ENCODE measurements at regions not wholly inside any gene's neighbourhood (a gene's known extent, or its start where the extent isn't known, plus 50 kb on each side); places are given as distances from the start of the nearest gene placed in this dataset.

DNA sequence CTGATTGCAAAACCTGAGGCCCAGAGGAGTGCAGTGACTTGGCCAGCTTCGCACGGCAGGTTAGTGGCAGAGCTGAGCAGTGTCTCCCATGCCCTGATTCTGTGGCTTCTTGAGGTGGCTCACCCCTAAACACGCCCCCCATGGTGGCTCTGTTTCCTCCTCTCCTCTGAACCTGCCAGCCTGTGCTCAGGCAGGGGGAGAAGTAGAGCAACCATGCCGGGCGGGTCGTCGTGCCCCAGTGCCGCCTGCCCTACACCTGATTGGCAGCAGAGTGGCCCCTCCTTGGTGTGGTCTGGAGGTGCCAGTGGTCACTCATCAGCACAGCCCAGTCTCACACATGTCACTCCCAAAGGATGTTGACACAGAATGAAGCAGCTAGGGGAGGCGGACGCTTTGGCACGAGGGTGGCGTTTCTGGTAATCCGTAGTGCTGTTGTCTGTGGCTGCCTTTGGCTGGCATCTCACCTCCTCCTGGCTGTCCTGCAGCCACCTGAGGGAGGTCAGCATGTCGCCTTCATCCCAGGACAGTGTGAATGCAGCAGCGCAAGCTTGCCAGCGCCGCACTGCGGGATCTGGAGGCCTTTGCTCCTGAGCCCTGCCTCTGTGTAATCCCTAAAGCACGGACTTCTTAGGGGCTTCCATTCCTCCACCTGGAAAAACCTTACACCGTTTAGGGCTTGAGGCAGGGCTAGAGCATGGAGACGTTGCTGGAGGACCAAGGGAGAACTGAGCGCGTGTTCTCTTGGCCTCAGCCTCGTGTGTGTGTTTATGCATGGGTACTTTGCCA, 294.7 kb downstream of the SEC14L1 start:
- peak; percentile 40 for DNase-seq

DNA sequence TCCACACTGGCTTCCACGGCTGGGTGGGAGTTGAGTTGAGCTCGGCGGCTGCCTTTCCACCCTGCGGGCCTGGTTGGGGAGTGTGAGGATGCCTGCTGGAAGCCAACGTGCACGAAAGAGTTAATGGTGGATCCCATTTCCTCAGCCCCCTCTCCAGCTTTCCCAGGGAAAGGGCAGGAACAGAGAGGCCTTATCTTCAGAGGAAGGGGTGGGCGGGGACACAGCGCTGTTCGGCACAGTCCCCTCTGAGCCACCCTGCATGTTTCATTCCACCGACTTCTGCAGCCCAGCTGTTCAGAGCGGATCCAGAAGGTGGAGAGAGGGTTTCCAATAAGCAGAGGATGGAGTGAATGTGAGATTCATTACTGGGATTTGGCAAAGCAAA, 295.3 kb downstream of the SEC14L1 start:
- no peak for DNase-seq

DNA sequence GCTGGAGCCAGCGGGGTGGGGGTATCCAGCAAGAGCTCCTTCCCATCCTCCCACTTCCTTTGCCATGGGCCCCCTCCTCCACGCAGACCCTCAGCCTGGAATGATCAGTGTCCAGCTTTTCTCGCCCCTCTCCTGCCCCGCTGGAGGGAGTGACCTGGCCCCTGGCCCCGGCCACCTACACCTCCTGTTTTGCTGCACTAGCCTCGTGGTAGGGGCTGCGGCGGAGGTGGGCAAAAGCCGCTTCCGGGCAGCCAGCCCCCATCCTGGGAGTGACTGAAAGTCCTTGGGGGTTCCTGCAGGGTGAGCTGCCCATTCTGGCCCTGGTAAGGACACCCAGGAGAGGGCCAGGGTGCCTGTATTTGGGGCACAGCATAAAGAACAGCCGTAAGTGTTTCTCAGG, 295.7 kb downstream of the SEC14L1 start:
- no peak for DNase-seq

DNA sequence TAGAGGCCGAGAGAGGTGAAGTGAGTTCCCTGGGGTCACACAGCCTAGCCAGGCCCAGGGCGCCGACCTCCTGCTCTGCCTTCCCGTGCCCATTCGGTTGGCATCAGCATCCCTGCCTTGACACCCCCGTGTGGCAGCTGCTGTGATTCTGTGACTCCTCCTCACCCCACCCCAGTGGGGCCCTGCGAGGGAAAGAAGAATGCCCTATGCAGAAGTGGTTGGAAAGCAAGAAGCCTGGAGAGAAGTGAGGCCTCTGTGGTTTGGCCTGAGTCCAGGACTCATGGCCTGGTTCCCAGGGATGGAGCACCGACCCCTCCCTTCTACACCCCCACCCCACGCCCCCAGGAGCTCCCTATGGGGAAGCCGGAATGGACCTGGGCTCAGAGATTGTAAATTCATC, 296.2 kb downstream of the SEC14L1 start:
- peak; percentile 44 for DNase-seq

DNA sequence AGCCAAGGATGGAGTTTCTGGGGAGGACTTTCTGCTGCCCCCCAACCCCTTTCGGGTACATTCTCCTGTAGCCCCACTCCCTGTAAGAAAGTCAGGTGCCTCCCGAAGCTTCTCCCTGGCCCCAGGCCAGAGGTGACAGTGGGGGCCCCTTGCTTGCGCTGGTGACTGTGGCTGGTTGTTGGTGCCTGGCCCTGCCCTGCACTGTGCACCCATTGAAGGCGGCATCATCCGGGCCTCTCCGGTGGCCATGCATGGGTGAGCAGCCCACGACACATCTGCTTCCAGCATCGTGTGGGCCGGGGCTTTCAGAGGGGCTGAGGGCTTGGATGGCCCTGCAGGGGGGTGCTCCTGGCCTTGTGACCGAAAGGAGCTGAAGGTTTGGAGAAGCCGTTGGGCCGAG, 297.0 kb downstream of the SEC14L1 start:
- no peak for DNase-seq

DNA sequence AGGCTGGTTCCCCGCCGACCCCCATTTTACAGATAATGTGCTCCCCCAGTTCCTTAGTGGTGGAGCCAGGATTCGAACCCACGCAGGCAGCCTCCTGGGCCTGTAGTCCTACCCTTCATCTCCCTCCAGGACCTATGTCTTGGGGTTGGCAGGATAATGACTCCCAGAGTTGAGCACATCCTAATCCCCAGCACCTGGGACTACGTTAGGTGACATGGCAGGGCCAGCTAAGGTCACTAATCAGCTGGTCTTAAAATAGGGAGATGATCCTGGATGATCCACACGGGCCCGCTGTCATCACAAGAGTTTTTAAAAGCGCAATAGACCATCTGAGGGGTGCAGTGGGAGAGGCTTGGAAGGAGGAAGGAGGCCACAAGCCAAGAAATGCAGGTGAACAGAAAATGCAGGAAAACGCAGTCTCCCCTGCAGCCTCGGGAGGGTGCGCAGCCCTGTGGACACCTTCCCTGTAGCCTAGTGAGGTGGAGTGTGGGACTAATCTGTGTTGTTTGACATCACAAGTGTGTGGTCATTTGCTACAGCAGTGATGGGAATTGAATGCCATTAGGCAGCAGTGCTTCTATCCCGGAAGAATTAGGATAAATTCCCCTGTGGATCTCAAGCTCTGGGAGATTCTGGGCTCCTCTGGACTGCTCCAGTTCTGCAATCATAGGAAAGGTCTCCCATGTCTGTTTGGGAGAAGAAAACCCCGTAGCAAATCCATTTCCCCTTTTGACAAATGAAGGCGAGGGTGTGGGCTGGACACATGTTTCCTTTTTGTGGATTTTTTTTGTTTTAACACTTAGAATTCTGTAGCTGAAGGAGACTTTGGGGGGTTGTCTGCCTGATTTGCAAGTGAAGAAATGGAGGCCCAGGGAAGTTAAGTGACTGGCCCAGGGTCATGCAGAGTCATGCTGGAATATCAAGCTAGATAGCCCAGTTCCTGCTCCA, 297.7 kb downstream of the SEC14L1 start:
- no peak for DNase-seq

DNA sequence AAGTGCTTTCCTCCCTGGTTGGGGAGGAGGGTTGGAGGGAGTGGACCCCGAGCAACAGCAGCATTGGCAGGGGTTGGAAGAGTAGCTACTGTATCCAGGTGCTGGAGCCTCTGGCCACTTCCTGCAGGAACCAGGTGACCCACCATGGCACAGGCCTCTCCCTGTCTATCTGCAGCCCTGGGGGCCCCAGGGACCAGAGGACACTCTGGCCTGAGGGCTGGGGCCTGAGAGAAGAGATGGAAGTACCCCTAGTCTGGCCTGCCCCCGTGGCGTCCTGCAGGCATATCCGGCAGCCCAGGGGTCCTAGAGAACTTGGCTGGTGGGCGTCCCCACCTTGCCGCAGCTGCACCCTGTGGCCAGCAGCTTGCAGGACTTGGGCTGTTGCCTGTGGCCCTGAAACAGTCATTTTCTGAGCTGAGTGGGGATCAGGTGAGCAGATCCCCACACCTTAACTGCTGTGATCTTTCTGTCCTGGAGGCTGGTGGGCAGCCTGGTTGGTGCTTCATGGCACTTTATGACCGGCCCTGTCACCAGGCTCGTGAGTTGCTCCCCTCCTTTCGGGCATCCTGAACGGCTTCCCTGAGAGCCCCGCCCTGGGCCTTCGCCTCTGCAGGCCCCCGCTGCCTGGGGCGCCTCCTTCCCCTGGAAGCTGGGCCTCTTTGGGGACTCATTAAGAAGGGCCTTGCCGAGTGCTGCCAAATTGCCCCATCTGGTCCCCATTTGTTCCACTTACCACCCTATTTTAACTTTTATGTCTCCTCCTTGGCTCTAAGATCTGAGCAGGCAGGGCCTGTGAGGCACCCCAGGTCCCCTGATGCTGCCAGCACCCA, 298.6 kb downstream of the SEC14L1 start:
- DNase-seq = peak; percentile 40

DNA sequence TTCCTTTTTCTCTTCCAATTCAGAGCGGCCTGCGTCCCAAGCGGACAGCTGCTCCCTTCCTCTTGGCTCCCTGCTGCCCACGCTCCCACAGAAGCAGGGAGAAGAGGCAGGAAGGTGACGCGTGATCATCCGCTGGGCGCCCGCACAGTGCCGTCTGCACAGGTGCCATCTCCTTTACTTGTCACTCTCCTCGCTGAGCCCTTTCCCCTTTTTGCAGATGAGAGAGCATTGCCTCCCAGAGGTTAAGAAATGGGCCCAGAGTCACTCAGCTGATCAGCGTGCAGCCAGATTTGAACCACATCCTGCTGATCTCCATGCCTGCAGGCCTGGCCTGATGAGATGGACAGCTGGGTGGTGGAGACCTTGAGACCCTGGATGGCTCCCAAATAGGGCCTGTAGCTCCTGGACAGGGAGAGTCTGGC, 299.8 kb downstream of the SEC14L1 start:
- peak; percentile 33 for DNase-seq

DNA sequence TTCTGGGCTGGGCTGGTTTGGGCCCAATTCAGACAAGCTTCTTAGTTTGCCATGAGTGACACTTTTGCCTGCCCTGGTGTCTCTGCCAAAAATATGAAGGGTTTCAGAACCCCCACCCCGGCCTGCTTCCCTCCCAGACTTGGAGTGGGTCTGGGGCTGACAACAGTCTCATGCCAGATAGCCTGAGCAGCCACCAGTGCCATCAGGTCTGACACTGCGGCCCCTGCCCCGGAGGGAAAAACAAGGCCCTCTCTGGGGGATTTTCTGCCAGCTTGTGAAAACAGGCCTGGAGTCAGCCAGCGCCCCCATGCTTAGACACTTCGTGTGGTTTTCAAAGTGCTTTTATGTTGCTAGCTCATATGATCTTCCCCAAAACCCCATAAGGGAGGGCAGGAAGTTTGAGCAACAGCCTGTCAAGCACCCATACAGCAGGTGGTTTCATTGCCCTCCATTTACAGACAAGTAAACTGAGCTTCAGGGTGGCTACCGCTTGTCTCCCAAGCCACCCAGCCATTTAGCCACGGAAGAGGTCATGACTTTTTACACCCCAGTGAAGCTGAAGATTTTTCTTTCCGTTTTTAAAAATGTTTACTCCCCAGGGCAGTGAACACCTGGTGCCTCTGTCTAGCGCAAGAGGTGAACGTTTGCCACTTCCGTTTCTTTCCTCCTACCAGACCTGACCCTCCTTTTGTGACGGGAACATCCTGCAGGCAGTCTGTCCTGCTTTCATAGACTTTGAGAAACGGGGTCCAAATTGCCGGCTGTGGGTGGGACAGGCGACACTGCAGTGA, 300.6 kb downstream of the SEC14L1 start:
- peak; percentile 72 for DNase-seq

DNA sequence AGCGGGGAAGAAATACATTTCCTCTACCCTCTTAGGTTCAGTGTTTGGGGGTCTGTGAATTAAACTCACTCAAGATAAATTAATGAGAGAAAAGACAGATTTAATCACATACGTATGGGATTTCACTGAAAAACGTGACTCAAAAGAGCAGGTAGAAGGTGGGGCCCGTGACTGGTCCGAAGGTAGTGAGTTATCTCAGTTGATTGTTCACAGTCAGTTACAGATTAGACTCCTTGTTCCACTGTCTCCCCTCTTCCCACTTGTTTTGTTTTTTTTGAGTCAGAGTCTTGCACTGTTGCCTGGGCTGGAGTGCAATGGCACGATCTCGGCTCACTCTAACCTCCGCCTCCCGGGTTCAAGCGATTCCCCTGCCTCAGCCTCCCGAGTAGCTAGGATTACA, 301.2 kb downstream of the SEC14L1 start:
- DNase-seq = peak; percentile 64

DNA sequence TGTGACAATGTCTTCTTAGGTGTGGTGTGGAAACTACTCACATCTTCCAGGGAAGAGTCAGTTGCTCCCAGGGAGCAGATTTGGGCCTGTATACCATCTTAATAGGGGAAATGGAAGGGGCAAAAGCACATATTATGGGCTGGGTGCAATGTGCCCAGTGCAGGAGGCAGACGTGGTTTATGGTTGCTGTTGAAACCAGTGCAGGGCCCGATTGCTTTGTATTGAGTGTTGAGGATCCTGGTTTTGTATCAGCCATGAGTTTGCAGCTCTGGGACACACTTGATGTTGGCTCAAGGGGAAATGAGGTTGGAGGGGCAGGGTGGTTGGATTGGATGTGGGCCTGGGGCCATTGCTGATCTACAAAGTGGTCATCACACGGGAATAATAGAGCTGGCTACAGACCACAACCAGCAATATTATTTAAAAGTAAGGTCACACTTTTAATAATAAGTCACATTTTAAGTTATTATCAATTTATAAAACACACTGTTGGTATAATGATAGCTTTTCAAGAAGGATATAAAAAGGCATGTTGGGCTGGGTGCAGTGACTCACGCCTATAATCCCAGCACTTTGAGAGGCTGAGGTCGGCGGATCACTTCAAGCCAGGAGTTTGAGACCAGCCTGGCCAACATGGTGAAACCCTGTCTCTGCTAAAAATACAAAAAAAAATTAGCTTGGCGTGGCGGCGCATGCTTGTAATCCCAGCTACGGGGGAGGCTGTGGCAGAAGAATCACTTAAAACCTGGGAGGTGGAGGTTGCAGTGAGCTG, 302.4 kb downstream of the SEC14L1 start:
- DNase-seq = no peak

DNA sequence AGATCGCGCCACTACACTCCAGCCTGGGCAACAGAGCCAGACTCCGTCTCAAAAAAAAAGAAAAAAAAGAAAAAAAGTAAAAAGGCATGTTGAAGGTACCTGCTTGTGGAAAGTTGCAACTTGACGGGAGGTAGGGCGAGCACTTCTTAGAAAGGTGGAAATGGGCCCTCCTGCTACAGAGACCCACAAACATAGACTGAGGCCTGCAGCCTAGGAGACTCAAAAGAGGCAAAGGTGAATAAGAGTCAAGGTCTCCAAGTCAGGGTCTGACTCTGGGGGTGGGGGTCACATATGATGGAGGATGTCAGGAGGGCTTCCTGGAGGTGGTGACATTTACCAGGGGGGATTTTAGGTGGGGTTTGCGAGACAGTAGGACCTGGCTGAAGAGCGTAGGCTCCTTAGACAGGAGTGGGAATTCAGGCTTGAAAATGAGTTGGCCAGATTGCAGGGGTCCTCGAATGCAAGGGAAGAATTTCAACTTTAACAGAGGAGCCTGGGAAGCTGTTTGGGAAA, 303.0 kb downstream of the SEC14L1 start:
- DNase-seq = no peak

DNA sequence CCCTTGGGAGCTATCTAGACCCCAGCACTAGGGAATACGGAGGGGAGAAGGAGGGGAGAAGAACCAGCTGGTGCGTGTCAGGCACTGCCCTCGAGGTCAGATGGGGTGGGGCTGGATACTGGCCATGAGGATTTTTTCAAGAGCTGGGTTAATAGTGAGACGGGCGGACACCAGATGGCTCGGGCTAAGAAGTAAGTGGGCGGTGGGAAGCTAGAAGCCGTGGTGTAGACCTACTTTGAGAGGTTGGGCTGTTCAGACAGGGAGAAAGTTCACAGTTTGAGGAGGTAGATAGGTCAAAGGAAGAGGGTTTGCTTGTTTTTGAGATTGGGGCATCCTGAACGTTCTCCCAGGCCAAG, 303.8 kb downstream of the SEC14L1 start:
- no peak for DNase-seq

DNA sequence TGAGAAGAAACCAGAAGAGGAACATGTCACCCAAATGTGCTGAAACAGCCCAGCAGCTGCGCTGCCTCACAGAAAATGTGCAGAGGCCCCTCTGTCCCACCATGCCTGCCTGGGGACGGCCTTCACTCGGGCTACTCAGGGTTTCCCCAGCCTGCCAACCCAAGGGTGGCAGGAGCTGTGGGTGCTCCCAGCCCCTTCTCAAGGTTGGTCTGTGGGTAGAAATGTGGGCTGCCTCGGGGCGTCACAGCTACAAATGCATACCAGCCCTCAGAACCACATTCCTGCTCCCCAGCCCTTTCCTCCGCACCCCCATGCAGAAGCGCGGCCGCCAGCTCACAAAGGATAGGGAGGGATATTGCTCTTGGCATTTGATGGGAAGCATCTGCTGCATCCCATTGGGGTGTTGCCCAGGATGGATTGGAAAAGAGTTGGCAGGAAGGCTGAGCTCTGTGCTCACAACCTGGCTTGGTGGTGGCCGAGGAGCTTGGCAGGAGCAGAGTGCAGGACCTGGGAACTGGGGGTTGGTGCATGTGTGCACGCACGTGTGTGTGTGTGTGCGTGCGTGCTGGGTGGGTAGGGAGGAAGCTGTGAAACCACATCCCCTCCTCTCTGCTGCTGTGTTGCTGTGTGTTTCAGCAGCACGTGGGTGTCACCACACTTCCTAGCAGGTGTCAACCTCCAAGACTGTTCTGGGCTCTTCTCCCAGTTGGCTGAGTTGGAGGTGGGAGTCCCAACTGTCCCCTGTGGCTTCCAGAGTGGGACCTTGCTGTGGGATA, 304.4 kb downstream of the SEC14L1 start:
- peak; percentile 79 for DNase-seq

DNA sequence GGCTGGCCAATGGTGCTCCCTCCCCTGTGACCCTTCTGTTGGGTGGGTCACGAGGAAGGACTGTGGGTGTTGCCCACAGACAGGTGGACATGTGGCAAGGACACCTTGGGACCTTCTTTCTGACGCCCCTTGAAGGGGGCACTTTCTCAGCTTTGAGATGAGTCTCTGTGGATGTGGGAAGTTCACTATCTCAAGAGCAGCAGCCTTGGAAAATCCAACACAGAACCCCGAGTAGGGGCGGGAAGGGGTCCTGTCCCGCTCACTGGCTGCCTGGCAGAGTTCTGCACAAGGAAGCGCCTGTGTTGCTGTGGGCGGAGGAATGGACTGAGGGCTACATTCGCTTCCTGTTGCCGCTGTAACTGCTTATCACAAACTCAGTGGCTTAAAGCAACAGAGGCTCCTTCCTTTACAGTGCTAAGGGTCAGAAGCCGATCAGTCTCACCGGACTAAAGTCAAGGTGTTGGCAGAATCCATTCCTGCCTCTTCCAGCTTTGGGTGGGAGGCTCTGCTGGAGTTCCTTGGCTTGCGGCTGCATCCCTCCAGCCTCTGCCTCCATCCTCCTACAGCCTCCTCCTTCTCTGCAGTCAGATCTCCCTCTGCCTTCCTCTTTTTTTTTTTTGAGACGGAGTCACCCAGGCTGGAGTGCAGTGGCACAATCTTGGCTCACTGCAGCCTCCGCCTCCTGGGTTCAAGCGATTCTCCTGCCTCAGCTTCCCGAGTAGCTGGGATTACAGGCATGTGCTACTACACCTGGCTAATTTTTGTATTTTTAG, 305.2 kb downstream of the SEC14L1 start:
- DNase-seq = peak; percentile 56

DNA sequence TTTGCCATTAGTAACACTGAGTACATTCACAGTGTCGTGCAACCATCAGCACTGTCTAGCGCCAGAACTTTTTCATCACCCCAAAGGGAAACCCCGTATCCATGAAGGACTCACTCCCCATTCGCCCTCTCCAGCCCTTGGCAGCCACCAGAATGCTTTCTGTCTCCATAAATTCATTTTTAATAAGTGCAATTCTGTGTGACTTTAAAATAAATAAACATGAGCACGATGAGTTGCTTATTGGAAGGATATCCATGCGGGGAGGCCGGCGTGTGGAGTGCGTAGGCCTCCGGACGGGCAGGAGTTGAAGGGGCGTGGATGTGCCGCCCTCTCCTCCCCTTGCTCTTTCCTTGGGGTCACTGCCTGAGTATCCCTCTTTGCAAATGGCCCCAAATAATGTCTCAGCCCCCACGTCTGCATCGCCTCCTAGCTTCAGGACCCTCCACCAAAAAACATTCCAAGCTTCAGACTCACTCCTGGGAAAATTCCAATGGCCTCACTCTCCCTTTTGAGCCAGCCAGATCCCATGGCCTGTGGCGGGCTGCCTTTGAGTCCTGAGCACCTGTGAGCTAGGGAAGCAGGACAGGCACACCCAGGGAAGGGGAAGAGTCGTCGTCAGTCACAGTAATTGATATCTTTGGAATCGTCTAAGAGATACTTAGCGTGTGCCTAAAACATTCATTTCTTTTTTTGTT, 306.3 kb downstream of the SEC14L1 start:
- no peak for DNase-seq

DNA sequence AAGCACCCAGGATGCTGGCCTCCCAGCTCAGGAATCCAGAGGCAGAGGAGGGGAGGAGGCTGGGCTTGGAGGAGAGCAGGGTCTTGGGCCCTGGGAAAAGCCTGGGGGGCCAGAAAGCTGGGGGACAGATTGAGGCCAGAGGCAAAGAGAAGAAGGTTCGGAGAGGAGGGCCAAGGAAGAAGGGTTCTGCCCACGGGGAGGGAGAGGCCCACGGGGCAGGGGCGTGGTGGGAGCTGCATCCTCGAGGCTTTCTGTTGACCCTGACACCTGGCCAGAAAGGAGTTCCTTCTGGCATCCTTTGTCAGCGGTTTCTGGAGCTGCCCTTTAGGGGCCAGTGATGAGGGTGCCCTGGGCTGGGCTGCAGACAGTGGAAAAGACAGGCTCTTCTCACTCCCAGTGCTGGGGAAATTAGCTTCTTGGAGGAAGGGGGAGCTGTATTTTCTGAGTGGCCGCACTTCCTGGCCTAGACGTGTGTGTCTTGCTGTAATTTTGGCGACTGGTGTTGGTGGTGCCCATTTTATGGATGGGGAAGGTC, 308.7 kb downstream of the SEC14L1 start:
- no peak for DNase-seq

DNA sequence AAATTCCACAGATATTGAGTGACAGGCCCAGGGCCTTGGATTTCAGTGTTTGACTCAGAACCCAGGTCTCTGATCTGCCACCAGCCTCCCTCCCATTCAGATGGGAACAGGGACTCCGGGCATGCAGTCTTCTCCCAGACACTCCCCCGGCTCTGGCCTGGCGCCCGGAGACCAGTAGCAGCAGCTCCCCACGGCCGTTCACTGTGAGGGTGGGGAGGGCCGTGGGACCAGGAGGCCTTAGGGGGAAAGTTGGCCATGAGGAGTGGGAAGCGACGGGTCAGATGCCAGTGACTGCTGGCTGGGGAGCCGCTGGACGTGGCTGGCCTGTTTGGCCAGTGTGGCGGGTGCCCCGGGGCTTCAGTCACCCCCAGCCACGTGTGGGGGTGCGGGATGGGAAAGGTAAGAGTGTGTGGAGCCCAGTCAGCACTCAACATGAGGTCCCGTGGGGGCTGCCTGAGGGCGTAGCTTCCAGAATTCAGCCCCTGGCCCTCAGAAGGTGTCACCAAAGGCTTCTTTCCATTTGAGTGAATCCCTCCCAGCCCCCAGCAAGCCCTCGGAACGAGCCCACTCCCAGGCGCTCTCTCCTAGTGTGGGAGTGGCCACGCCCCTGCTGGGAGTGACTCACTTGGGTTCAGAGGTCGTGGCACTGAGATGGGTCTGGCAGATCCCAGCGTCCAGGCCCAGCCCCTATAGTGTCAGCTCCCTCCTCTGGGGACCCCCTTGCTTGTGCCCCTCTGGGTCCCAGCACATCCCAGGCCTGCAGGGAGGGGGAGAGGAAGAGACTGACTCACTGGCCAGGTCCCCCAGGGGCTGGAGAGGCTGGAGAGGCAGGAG, 309.4 kb downstream of the SEC14L1 start:
- peak; percentile 83 for DNase-seq

Measured in stimulated activated CD4-positive, alpha-beta T cell treated with anti-CD3 and anti-CD28 coated beads, Interleukin-4, amount 100 ng/mL, for 1 hour (primary cell).